Osteocyte (in vitro differentiated cells): ENCODE measurements at regions not wholly inside any gene's neighbourhood (a gene's known extent, or its start where the extent isn't known, plus 50 kb on each side); places are given as distances from the start of the nearest gene placed in this dataset.

Source experiments
- DNase-seq: peaks from one replicate; pipeline ENCODE4 v3.0.0; 2021; ENCODE audit warnings: mixed read lengths; ENCODE audit not compliant: unreplicated experiment; ENCODE audit errors: extremely low spot score
- H3K27ac Mint-ChIP-seq: one replicate; pipeline ENCODE4 v1.8.0; 2021; ENCODE audit warnings: mild to moderate bottlenecking, mixed read lengths; ENCODE audit not compliant: unreplicated experiment
- H3K27me3 Mint-ChIP-seq: one replicate; pipeline ENCODE4 v1.8.0; 2021; ENCODE audit warnings: mixed read lengths; ENCODE audit not compliant: unreplicated experiment
- H3K36me3 Mint-ChIP-seq: one replicate; pipeline ENCODE4 v1.8.0; 2021; ENCODE audit warnings: mixed read lengths; ENCODE audit not compliant: unreplicated experiment
- H3K4me1 Mint-ChIP-seq: one replicate; pipeline ENCODE4 v1.8.0; 2021; ENCODE audit warnings: mixed read lengths; ENCODE audit not compliant: unreplicated experiment
- H3K4me3 Mint-ChIP-seq: one replicate; pipeline ENCODE4 v1.8.0; 2021; ENCODE audit warnings: mild to moderate bottlenecking, moderate library complexity, mixed read lengths; ENCODE audit not compliant: unreplicated experiment
- H3K9me3 Mint-ChIP-seq: one replicate; pipeline ENCODE4 v1.8.0; 2021; ENCODE audit warnings: mixed read lengths; ENCODE audit not compliant: unreplicated experiment
- TF ChIP-seq, protein P1 (sequence below): fragments of 200-600 bp; sonication (generic); IDR thresholded peaks from 2 replicates; pipeline ENCODE4 v1.5.0; 2021; ENCODE audit warnings: antibody characterized with exemption, mild to moderate bottlenecking, moderate library complexity

DNA sequence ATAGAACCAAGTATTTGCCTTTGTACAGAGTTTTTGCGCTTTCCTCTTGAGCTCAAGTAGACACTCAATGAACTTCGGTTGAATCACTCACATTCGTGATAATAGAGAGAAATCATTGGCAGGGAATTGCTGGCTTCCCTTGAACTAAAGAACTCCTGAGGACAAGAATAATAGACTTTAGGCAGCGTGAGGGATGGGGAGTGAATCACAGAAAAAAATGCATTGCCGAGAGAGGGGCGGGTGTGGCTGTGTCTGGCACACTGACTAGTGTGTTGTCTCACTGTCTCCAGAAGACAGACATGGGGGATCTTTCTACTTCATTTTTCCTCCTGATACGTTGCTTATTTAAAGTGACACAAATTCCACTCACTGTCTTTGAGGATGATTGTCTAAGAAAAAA is 805.2 kb downstream of the BCL11B start:
- Mint-ChIP-seq H3K27me3 (no peaks in the 10 kb centered on the region), H3K4me3 (no peak overlapping the region), H3K9me3 (peaks cover 48% of the 10 kb centered on the region), H3K36me3 (no peaks in the 10 kb centered on the region), H3K27ac (no peak overlapping the region), H3K4me1 (no peaks in the 10 kb centered on the region)
- no peak for DNase-seq
- TF ChIP-seq, protein P1, sequence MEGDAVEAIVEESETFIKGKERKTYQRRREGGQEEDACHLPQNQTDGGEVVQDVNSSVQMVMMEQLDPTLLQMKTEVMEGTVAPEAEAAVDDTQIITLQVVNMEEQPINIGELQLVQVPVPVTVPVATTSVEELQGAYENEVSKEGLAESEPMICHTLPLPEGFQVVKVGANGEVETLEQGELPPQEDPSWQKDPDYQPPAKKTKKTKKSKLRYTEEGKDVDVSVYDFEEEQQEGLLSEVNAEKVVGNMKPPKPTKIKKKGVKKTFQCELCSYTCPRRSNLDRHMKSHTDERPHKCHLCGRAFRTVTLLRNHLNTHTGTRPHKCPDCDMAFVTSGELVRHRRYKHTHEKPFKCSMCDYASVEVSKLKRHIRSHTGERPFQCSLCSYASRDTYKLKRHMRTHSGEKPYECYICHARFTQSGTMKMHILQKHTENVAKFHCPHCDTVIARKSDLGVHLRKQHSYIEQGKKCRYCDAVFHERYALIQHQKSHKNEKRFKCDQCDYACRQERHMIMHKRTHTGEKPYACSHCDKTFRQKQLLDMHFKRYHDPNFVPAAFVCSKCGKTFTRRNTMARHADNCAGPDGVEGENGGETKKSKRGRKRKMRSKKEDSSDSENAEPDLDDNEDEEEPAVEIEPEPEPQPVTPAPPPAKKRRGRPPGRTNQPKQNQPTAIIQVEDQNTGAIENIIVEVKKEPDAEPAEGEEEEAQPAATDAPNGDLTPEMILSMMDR: no peak

DNA sequence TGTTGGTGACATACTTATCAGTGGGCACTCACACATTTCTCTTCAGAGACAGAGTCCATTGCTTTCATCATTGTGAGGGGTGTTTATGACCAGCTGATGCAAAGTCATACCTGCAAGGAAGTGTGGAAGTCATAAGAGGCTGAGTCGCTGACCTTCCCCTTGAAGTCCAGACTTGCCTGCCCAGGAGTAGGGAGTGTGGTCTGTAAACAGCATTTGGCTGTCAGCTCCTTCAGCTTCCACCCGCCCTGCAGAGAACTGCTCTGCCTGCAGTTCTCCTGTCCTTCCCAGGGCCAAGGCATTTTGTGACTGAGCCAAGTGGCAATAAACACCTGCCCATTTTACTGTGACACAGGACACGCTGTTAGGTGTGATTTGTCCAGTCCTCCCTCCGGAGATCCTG is 801.3 kb downstream of the BCL11B start:
- no peak for DNase-seq
- H3K36me3 Mint-ChIP-seq: no peaks in the 10 kb centered on the region
- TF ChIP-seq, protein P1: no peak
- no peaks in the 10 kb centered on the region for H3K4me1 Mint-ChIP-seq
- peaks cover 51% of the 10 kb centered on the region for H3K9me3 Mint-ChIP-seq
- H3K27me3 Mint-ChIP-seq: no peaks in the 10 kb centered on the region
- H3K27ac Mint-ChIP-seq: no peak overlapping the region
- H3K4me3 Mint-ChIP-seq: no peak overlapping the region

DNA sequence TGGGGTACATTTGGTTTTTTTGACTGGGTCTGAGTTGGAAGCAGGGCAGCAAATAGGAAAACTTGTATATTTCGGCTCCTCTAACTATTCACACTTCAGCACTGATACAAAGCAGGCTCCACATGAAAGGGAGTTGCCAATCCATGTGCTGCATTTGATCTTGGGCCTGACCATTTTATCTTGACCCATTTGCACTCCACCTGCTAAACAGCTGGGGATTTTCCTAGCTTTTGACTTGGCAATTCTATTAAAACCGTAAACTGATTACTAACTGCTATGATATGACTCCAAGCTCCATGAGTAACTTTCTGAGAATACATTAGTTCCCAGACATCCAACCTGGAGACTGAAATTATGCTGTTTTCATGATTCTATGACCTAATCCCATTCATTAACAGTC is 797.1 kb downstream of the BCL11B start:
- TF ChIP-seq, protein P1: no peak
- no peaks in the 10 kb centered on the region for H3K4me1 Mint-ChIP-seq
- DNase-seq: no peak

DNA sequence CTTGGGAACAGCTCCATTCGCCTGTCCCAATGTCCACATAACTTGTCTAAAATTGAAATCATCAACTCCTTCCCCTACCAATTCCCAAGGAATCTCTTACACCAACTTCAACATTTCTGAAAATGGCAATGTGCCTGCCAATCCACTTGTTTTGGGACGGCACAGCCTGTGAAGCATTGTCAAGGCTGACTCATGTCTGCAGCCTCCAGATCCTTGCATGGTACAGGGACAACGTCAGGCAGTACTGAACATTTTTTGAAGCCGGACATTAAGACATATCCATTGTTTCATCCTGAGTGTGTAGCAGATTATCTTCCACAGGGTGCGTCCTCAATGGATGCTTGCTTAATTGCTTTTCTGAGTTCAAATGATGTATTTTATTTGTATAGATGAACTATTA is 794.1 kb downstream of the BCL11B start:
- Mint-ChIP-seq H3K27ac (no peak overlapping the region), H3K27me3 (no peaks in the 10 kb centered on the region), H3K4me1 (no peaks in the 10 kb centered on the region), H3K4me3 (no peak overlapping the region), H3K36me3 (no peaks in the 10 kb centered on the region), H3K9me3 (peaks cover 36% of the 10 kb centered on the region)
- DNase-seq: no peak
- TF ChIP-seq, protein P1: no peak

More for the DNA sequence above, 797.1 kb downstream of the BCL11B start:
- Mint-ChIP-seq H3K9me3 (peaks cover 43% of the 10 kb centered on the region), H3K36me3 (no peaks in the 10 kb centered on the region), H3K4me3 (no peak overlapping the region), H3K27ac (no peak overlapping the region), H3K27me3 (no peaks in the 10 kb centered on the region)

DNA sequence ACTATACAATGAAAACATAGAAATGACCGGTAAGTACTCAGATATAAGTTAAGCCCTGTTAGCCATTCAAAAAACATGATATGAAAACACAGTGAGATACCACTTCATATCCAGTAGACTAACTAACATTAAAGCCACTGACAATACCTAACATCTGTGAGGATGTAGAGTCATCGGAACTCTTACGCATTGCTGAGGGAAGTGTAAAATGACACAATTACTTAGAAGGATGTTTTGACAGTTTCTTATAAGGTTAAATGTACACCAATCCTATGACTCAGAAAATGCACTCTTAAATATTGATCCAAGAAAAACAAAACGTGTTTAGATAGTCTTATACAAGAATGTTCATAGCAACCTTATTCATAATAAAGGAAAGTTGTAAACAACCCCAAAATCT is 782.9 kb downstream of the BCL11B start:
- no peak overlapping the region for H3K4me3 Mint-ChIP-seq
- H3K27me3 Mint-ChIP-seq: no peaks in the 10 kb centered on the region
- no peak for DNase-seq
- TF ChIP-seq, protein P1: no peak
- no peaks in the 10 kb centered on the region for H3K36me3 Mint-ChIP-seq
- peaks cover 25% of the 10 kb centered on the region for H3K9me3 Mint-ChIP-seq
- H3K27ac Mint-ChIP-seq: no peak overlapping the region
- H3K4me1 Mint-ChIP-seq: no peaks in the 10 kb centered on the region
